HPDE6-E6E7 (cell line): ENCODE measurements at regions not wholly inside any gene's neighbourhood (a gene's known extent, or its start where the extent isn't known, plus 50 kb on each side); places are given as distances from the start of the nearest gene placed in this dataset.

Experiments
- DNase-seq: peaks from one replicate; pipeline ENCODE4 v3.0.0; 2011; ENCODE audit warnings: missing footprints; ENCODE audit errors: extremely low spot score

DNA sequence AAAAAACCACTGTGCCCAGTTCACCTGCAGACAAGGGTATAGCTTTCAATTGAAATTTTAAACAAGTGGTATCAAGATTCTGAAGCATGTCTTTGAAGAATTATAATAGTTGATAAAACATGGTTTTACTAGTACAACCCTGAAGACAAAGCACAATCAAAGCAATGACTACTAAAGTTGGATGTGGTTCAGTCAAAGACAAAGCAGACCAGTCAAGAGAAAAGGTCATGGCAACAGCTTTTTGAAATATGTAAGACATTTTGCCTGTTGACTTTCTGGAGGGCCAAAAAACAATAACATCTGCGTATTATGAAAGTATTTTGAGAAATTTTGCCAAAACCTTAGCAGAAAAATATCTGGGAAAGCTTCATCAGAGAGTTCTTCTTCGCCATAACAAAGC lies 1393.6 kb downstream of the SI start:
- no peak for DNase-seq

DNA sequence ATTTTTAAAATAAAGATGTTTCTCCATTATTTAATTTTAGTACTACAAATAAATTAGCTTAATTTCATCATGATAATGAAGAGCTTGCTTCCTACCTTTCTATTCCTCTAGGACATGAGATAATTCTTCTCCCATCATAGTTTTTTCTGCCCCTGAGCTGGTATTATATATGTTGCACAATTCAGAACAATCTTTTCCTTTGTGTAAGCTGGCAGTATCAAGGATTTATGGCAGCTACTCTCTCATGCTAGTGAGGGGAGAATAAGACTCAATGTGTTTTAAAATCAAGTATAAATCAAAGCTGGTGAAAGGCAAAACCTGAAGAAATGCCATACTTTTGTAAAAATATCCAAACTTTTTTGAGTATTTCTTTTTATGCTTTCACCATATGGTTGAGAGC lies 1405.3 kb downstream of the SI start:
- no peak for DNase-seq

DNA sequence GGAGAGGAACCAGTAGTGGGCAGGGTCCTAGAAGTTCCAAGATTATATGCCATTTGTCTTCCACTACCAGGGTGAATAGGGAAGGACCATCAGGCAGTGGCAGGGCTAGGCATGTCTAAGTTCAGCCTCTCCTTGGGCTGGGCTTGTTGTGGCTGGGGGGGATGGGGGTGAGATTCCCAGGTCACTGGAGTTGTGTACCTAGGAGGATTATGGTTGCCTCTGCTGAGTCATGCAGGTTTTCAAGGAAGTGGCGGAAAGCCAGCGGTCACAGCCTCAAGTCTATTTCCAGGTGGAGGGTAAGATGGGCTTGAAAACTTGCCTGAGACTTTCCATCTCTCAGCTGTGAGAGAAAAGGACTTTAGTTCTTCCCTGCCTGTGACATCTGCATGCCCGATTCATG lies 1407.1 kb downstream of the SI start:
- DNase-seq = no peak

DNA sequence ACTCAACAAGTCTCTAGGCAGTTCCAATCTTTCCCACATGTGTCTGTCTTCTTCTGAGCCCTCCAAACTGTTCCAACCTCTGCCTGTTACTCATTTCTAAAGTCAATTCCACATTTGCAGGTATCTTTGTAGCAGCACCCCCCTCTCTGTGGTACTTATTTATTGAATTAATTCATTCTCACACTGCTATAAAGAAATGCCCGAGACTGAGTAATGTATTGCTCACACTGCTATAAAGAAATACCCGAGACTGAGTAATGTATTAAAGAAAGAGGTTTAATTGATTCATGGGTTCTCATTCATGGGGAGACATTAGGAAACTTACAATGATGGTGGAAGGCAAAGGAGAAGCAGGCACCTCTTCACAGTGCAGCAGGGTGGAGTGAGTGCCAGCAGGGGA lies 1413.8 kb downstream of the SI start:
- DNase-seq = no peak

DNA sequence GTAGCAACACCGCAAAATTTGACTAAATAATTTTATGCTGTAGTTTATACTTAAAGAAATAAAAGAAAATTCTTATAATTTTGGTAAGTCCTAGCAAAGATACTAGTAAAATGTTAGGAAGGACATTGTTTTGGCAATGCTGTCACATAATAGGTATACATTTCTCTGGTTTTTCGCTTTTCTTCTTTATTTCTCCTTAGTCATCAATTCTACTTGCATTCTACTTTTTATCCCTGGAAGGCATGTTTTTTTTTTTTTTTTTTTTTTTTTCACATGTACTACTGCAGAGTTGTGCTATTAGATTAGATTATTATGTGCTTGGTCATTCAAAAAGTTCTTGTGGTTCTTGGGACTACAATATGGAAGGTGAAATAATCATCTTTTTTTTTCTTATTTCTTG lies 1421.2 kb downstream of the SI start:
- no peak for DNase-seq

DNA sequence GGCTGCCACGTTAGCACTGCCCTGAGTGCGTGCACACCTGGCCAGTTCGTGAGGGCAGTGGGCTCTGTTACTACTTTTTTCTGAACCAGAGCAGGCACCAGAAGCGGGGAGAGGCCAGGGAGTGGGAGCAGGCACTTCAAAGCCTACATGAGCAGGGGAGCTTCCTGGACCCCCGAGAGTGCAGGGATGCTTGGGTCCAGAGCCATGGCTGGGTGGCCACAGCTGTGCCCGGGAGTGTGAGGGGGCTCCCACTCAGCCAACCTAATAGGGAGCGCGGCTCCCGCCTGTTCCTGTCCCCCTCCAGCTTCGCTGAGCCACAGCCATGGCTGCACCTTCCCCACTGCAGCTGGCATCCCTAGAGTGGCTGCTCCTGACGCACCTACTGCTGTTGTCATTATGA lies 1423.3 kb downstream of the SI start:
- DNase-seq = no peak

DNA sequence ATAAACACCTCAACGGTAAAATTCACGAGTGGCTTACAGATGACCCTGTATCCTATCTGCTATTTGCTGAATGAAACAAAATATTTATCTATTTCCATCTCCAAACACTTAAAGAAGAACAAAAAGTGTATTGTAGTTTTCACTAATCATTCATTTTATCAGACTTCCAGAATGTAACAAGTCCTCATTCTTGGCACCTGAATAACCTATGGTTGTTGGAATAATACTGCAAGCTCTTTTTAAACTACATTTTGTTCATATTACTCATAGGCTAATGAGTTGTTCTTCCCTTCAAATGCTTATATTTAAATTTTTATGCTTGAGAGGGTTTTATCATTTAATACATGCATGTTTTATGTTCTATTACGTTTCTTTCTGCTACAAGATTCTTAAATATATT lies 1434.1 kb downstream of the SI start:
- DNase-seq = no peak

DNA sequence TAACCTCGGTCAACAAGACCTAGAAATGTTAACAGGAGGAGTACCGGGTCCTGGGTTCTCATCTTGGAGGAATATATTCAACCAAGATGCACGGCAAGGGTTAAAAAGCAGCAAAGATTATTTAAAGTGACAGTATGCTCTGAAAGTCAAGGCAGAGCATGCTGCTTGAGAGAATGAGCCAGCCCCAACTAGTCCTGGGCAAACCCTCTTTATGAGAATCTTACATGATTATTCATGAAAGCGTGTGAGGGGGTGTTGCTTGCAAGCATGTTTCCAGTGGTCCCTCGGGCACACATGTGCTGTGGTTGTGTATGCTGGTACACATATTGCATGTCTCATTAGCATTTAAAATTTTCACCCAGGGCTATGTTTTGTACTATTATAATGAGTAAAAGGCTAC lies 1445.6 kb downstream of the SI start:
- no peak for DNase-seq

DNA sequence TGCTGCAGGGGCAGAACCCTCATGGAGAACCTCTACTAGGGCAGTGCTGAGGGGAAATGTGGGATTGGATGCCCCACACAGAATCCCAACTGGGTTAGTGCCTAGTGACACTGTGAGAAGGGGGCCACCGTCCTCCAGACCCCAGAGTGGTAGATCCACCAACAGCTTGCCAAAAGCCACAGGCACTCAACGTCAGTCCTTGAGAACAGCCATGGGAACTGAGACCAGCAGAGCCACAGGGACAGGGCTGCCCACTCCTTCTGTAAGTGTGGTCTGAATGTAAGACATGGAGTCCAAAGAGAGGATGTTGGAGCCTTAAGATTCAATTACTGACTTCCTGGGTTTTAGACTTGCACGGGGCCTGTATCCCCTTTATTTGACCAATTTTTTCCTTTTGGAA lies 1451.5 kb downstream of the SI start:
- DNase-seq = no peak

DNA sequence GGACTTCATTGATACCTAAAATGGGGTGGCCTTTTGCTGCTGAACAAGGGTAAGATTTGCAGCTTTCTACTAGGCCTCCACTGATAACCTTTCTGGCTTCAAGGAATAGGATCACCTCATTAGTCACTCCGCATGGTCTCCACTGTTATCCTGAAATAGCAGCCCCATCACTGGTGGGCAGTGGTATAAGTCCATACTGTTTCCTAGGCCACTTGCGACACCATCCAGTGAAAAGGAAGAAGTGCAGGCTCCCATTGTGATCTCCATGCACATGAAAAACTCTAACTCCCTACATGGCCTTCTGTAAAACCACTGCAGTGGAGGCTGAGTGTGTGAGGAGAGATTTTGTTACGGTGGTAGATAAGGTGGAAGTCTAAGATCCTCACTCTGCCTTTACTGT lies 1455.9 kb downstream of the SI start:
- no peak for DNase-seq

DNA sequence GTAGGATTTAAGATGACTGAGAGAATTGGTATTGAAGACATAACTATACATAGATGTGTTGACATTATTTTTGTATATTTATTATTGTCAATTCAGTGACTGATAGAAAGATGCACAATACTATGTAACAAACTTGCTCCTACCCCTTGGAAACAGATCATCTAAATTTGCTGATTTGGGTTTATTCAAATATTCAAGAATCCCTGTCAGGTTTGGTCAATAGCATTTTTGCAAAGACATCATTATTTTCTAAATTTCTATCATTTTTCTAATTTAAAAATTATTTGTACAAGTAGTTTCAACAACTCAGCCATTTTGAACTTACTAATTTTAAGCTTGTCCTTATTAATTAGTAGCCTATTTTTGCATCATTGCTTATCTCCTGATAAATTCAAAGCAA lies 1463.4 kb downstream of the SI start:
- DNase-seq = no peak

DNA sequence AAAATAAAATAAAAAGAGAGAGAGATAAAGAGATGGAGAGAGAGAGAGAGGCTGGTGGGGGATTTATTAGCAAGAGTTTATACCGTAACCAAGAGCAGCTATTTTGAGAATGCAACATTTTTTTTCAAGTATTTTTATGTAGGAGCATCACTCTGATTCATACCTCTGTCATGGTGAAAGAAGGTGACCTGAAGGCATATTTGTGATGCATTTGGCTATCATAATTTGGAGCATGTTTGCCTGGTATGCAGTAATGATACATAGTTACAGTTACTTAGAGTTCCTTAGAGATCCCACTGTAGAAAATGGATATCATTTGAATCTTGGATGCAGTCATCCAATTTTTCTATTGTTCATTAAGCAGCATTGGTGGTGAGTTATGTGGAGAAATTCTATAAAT lies 1472.4 kb downstream of the SI start:
- DNase-seq = peak; percentile 1

DNA sequence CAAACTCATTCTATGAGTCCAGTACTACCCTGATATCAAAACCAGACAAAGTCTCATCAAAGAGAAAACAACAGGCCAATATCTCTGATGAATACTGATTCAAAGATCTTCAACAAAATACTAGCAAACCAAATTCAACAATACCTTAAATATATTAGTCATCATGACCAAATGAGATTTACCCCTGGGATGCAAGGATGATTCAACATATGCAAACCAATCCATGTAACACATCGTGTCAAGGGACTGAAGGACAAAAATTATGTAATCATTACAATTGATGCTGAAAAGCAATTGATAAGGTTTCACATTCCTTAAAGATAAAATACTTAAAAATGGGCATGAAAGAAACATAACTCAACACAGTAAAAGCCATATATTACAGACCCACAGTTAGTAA lies 1476.9 kb downstream of the SI start:
- DNase-seq = no peak

DNA sequence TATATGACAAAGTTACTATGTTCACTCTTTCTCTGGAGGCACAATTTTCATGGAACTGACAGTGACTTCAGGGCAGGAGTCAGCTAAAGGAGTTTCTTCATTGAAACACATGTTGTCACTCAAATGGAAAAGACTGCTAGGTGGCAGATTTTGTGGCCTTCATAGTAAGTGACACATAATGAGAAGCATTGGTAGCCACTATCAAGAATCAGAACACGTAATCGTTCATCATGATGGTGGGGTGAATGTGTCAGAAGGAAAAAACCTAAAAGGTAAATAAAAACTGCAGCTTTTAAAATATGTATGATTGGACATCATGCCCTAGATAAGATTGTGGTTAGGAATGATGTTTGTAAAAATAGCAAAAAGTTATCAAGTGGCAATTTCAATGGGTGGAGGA lies 1491.0 kb downstream of the SI start:
- no peak for DNase-seq

DNA sequence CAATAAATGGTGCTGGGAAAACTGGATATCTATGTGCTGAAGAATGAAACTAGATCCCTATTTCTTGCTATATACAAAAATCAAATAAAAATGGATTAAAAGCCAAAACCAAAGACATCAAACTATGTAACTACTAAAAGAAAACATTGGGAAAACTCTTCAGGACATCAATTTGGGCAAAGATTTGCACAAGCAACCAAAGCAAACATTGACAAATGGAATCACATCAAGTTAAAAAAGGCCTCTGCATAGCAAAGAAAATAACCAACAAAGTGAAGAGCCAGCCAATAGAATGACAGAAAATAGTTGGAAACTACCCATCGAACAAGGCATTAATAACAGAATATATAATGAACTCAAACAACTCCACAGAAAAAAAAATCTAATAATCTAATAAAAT lies 1495.3 kb downstream of the SI start:
- no peak for DNase-seq

DNA sequence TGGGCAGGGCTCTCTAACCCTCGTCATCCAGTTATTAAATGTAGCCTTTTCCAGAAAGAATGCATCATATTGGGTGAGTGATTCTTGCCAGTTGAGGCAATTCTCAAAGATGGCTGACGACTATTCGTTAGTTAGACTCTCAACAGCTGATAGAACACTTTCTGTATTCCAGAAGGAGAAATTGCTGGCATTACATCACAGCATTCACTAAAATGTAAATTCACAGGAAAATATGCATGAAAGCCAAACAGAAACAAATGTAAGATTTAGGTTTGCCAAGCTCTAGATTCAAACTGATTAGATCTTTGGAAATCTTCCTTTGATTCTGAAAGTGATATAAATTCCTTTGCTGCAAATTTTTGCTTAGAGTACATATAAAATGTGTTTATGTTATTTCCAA lies 1501.0 kb downstream of the SI start:
- DNase-seq = no peak

DNA sequence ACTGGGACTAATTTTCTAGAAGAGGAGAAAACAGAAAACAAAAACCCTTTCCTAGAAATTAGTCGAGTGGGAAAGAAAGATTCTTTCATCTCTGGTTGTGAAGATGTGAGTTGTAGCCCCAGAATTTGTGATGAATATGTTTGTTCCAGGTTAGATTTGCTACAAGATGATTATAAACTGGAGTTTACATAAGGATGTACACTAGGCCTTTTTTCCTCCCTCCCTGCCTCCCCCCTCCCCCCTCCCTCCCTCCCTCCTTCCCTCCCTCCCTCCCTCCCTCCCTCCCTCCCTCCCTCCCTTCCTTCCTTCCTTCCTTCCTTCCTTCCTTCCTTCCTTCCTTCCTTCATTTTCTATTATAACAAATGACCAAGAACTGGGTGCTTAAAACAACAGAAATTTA lies 1502.0 kb downstream of the SI start:
- no peak for DNase-seq

DNA sequence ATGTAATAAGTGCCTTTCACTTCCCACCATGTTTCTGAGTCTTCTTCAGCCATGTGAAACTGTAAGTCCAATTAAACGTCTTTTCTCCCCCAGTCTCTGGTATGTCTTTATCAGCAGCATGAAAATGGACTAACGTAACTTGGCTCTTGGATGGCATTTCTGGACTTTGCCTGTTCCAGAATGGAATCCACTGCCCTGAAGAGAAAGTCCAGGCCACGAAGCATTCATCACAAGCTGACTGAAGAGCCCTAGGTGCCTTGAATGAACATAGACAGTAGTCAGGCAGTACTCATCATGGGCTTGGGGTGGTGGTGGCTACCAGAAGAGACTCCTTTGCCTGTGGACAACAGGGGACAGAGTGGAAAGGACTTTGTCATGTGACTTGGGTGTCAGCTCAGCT lies 1505.0 kb downstream of the SI start:
- no peak for DNase-seq

DNA sequence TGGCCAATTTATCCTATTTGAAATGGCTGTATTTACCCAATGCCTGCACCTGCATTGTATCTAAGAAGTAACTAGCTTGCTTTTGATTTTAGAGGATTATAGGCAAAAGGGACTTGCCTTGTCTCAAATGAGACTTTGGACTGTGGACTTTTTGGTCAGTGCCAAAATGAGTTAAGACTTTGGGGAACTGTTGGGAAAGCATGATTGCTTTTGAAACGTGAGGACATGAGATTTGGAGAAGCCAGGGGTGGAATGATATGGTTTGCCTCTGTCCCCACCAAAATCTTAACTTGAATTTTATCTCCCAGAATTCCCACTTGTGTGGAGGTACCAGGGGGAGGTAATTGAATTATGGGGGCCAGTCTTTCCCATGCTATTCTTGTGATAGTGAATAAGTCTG lies 1505.4 kb downstream of the SI start:
- no peak for DNase-seq

DNA sequence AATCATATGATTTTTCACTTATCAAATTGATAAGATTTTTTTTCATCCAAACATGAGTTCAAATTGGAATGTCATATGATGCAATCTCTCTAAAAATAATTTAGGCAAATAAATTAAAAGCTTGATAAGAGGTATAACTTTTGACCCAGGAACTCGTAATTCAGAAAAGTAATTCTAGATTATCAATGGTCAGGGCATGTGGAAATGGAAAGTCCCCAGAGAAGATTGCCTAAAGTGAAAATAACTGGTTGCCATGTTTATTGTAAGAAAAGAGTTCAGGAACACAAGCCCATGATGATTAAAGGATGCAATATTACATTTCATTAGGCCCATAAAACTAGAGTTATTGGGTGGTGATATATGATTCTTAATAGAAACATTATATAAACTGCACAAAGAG lies 1514.8 kb downstream of the SI start:
- DNase-seq = no peak

DNA sequence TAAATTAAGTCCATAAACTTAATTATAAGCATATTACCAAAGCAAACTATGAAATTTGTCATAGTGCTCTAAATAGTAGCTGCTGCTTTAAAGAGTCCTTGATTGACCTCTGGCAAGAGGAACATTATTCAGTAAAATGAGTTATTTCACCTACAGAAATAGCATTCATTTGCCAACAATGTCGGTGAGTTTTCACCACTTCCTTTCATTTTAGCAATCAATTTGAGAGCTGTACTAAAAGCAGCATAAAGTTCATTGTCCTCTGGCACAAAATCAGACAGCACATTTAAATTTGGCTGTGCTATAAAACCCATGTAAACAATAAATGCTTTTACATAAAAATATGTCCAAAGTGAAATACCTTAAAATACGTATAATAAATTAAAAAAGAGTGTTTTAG lies 1515.7 kb downstream of the SI start:
- no peak for DNase-seq

DNA sequence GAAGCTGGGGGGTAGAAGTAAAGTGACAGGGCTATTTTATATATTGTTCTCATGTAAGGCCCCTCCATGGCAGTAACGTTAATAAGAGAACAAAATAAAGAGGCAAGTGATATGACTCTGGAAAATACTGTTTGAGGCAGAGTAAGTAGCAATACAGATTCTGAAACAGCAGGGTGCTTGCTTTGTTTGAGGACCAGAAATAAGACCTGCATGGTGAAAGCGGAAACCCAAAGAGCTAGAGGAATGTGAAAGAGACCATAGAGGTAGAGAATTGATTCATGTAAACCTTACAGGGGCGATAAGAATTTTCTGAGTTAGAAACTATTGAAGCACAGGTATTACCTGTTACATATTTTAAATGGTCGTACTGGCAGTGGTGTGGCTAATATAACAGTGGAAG lies 1517.1 kb downstream of the SI start:
- DNase-seq = no peak

DNA sequence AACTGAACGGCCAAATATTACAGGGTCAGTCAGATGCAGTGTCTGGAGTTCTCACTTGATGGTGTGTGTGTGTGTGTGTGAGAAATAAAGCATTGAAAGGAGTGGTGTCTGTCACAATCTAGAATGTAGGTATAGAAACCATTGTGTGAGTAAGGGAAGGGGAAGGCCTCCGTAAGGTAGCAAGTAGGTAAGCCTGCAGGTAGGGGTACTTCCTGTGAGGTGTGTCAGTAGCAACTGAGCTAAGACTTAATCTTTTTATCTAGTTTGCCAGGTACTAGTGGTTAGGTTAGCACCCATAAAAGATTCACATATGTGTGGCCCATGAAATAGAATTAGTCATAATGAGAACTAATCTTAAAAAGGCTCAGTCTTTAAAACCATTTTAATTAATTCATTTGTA lies 1517.8 kb downstream of the SI start:
- DNase-seq = no peak

DNA sequence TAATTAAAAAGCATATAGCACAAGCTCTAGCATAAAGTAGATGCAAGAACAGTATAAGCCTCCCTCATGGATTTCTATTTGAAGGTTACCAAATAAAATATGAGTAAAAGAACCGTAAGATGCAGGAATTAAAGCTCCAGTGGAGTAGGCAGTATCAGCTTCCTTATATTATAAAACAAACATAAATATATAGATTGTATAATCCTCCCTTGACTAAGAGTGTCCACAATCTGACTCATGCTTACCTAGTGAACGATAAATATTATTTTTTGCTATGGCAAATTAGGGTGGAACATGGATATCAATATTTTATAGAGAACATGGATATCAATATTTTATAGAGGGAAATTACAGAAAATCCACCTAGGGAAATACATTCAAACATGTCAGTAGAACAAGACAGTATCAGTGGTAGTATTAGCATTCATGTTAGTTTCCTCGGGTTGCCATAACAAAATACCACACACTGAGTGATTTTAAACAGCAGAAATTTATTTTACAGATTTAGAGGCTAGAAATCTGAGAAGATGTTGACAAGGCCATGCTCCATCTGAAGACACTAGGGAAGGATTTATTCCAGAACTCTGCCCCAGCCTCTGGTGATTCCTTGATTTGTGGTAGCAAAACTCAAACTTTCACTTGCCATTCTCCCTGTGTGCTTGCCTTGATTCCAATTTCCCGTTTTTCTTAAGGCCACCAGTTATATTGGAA lies 1521.3 kb downstream of the SI start:
- DNase-seq = no peak

DNA sequence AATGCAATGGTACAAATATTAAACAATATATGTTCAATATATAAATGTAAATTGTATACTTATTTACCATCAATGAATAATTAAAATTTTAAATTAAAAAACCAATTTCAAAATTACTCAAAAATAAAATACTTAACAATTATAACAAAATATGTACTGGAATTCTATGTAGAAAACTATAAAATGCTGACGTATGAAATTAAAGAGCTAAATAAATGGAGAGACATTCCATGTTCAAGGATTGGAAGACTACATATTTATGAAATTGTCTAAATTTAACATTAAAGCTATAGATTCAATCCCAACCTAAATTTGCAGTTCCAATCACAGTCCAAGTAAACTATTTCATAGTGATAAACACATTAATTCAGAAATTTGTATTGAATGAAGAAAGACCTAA lies 1522.4 kb downstream of the SI start:
- no peak for DNase-seq
